Activated effector memory CD4-positive, alpha-beta T cell treated with Interleukin-2 at 50 U/mL for 16 hours (primary cell): ENCODE measurements at regions not wholly inside any gene's neighbourhood (a gene's known extent, or its start where the extent isn't known, plus 50 kb on each side); places are given as distances from the start of the nearest gene placed in this dataset.

Experiments used
- DNase-seq: peaks from one replicate; pipeline ENCODE4 v3.0.0-alpha.2; 2020

DNA sequence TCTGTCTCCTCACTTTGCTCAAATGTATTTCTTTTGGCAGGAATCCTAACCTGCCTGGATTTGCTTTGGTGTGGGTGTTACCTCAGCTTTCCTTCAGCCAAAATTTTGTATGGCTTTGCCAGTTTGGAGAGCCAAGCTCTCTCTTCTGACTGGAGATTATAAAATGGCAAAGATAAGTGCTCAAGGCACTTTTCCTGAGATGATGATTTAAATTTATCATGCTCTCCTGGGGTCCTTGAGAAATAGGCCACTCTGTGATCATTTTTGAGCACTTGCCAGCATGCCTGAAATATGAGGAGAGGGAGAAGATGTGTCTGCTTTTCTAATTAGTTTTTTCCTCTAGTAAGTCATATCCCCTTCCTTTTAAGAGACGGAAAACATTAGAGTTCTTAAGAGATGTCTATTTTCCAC lies 683.0 kb downstream of the SLC4A3 start:
- no peak for DNase-seq

DNA sequence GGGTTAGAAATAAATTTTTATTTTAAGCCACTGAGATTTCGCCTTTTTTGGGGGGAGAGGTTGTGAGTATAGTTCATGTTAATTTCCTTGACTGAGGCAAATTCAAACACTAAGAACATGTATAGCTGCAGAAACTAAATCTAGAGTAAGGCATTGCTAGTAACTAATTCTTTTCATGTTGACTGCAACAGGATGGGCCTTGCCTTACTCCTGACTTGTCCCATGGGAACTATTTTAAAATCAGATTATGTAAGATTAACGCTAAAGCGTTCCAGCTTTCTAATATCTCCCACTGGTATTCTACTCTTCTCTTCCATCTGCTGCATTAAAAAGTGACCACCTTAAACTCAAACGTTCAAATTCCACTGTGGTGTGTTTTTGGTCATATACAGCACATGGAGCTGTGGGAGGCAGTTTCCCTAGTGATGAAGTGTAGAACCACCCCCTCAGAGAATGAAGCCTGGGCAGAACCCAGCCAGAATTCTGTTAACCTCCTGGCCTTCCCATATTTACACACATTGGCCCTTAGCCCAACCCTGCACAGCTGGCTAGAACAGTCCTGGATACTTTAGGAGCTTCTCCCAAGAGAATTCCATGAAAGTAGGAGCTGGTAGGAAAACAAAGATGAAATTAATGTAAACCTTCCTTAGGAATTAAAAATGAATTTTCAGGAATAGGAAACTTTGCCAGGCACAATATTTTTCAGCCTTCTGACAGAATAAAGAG lies 687.8 kb downstream of the SLC4A3 start:
- no peak for DNase-seq

DNA sequence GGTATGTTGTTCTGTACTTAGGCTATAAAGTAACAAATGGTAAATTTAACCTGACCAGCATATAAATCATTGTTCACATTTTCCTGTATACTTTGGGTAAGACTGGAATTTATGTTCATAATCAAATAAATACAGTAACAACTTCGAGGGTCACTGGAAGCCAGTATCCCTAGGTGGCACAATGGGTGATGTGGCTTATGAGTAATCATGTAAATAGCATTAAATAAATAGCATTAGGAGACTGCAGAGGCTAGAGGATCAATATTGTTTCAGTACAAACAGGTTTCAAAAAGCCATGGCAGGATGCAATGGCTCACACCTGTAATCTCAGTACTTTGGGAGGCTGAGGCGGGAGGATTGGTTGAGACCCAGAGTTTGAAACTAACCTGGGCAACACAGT lies 690.6 kb downstream of the SLC4A3 start:
- no peak for DNase-seq

DNA sequence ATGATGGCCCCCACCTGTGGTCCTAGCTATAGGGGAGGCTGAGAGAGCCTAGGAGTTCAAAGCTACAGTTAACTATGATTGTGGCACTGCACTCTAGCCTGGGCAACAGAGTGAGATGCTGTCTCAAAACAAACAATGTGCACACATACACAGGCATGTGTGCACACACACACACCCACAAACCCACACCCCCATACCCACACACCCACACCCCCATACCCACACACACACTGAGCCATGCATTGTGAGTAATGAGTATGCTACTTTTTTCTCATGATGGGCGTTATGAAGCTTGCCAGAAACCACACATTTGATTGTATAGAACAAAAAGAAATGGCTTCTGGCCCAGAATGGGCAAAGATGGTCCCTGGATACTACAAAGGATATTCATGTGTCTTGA lies 691.1 kb downstream of the SLC4A3 start:
- no peak for DNase-seq

DNA sequence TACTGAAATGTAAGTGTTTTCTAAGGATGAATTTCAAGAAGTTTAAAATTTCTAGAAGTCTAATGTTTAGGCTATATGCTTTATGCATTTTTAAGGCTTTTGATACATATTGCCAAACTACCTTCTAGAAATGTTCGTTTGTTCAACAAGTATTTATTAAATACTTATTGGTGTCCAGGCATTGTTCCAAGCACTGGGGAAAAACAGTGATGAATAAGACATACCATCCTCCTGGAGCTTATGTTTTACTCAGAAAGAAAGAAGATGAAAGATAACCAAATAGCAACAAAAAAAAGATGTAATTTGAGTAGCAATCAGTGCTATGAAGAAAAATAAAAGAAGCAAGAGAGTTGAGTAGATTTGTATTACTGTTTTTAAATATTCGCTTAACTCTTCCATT lies 692.9 kb downstream of the SLC4A3 start:
- no peak for DNase-seq

DNA sequence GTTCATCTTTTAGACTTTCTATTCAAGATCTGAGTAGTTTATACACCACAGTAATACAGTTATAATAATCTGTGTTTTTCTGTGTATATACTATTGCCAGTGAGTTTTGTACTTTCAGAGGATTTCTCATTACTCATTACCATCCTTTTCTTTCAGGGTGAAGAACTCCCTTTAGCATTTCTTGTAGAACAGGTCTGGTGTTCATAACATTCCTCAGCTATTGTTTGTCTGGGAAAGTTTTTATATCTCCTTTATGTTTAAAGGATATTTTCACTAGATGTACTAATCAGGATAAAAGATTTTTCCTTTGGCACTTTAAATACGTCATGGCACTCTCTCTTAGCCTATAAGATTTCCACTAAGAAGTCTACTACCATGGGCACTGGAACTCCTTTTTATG lies 705.5 kb downstream of the SLC4A3 start:
- DNase-seq = no peak

DNA sequence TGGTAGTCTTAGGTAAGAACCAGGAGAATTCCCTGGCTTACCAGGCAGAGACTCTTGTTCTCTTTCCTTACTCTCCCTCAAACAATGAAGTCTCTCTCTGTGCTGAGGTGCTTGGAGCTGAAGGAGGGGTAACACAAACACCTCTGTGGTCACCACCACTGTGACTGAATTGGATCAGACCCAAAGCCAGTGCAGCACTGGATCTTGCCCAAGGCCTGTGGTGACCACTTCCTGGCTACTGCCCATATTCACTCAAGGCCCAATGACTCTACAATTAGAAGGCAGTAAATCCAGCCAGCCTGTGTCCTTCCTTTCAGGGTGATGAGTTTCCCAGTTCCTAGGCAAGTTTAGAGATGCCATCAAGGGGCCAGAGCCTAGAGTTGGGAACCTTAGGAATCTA lies 706.8 kb downstream of the SLC4A3 start:
- DNase-seq = no peak

DNA sequence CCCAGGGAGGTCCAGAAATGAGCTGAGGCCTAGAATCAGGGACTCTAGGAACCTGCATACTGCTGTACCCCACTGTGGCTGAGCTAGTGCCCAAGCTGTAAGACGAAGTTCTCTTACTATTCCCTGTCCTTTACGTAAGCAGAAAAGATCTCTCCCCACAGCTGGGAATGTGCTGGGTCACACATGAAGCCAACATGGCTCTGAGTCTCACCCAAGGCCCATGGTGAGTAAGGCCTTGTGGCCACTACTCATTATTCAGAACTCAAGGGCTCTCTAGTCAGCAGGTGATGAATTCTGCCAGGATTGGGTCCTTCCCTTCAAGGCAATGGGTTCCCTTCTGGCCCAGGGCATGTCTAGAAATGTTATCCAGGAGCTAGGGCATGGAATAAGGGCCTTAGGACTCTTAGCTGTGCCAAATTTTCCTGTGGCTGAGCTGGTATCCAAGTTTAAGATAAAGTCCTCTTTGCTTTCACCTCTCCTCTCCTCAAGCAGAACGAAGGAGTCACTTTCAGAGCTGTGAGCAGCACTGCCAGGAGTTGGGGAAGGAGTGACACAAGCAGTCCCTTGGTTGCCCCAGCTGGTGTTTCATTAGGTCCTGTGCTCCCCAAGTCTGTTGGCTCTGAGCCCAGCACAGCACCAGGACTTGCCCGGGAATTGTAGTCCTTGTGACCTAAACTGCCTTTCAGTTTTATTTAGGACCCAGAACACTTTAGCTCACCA lies 707.6 kb downstream of the SLC4A3 start:
- DNase-seq = no peak

DNA sequence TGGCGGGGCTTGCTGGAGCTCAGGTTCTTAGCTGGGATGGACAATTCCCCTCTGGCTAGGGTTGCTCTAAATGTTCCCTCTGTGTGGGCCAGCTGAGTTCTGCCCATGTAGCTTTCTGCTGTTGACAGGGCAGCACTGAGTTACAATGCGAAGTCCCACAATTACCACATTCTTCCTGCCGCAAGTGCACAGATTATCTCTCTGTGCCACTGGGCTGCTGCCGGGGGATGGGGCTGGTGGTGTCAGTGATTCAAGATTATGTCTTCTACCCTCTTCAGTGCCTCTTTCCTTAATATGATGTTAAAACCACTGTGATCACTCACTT lies 708.1 kb downstream of the SLC4A3 start:
- no peak for DNase-seq

DNA sequence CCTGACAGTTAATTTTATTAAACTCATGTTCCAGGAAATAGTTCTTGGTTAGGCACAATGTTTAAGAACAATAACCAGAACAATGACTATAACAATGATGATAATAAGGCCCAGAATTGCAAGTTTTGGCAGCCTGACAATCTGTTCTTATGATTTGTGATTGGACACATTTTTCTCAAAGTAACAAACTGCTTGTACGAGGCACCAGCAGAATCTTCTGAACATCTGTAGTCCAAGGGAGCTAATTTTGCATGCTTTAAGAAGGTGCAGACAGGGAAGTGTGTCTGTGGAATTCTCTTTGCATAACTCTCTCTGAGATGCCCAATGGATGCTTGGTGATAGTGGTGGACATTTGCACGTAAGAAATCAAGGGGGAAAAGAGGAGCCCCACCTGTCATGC lies 709.3 kb downstream of the SLC4A3 start:
- no peak for DNase-seq

DNA sequence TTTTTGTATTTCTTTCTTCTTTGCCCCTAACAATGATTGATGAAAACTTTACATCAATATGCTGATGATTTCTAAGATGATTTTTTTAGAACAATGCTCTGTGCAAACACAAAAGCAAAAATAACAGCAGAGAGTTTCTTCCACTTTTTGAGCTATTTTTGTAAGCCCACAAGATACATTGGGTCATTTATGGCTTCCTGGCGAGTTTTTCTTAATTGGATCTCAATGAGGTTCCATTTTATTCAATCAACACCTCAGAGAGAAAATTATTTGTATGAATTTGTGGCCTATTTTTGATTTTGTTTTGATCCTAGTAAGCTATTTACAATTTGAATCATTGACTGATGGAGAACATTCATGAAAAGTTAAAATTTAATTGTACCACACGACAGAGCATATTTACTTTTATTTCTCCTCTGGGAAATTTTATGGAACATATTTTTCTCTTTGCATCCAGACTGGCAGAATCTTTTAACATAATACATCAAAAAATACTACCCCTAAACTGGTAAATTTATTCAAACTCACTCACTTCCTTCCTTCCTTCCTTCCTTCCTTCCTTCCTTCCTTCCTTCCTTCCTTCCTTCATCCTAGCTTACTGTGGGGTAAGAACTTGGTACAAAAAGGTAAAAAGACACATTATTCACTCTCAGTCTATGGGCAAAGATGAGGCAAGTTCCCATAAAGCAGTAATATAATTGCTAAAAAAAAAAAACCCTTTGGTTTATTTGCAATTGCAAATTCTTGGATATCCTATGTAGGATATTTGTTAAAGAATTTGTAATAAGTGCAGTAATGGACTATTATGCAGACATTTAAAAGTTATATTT lies 710.4 kb downstream of the SLC4A3 start:
- no peak for DNase-seq

DNA sequence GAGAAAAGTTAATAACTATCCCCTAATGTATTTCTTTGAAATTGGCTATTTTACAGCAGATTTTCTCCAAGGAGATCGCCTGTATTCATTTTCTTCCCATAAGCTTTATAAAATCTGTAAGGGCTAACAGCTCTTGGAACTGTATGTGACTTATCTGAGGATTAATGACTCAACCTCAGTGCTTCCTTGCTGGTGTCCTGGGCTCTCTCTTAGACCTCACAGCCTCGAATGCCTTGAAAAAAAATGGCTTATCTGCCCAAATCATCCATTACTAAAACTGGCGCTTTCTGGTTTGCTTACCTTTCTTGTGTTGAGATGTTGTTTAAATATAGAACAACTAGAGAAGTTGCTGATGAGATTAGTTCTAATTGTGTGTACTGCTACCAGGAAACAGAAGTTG lies 713.6 kb downstream of the SLC4A3 start:
- no peak for DNase-seq

DNA sequence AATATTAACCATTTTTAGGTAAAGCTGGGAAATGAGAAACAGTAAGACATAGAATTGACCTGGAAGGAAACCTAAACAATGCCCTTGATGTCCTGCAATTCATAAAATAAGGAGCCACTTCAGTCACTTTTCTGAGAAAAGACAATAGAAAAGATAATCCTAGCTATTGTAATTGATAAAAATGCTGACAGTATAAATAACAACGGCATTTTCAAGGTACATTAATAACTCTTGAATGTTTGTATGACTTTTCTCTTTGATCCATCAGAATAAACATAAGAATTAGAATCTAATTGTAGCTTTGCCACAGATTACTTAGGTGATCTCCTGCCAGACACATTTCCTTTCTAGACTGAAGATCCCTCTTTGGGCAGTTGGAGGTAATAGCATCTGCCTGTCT lies 719.5 kb downstream of the SLC4A3 start:
- no peak for DNase-seq

DNA sequence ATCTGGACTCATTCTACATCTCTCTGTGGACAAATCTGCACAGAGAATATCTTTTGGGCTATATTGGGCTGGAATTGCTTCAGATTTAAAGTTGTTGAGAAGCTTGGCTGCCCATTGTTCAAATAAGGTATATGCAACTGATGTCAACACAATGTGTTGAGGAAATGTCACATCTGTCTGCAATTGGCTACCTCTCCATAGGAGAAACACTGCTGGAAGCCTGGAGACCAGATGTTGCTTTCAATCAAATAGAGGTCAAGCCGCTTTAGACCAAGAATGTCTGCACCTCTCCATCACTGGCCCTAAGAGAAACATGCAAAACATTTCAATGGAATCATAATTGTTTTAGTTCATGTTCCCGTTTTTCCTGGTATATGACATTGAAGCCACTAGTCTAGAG lies 720.2 kb downstream of the SLC4A3 start:
- DNase-seq = no peak

DNA sequence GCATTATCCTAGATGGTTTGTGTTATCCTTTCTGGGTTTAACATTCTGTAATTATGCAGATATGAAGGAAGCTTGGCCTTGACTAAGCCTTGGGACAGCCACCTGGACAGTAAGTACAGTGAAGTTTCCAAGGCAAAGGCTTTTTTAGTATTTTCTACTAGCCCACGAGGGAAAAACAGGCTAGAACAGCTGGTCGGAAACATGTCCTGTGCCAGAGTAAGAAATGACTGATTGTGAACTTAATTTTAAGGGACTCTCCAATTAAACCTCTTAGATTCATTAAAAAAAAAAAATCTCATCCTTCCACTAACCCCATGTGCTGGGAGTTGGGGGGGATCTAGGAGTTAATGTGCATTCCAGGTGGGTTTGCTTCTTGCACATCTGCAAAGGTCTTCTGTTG lies 720.8 kb downstream of the SLC4A3 start:
- DNase-seq = no peak

DNA sequence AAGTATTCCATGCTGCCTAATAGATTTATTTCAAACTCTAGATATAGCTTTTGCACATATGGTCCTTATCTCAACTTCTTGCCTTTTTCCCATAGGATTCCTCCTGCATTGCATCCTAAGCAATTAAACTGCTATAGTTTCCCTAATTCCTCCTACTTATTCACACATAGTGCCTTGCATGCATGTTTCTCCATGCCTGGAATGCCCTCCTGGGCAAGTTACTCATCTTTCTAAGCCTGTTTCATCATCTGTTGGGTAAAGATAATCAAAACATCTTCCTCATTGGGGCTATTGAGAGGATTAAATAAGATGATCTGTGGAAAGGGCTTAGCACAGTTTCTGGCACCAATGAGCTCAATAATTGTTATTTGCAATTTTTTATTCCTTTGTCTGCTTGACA lies 726.5 kb downstream of the SLC4A3 start:
- no peak for DNase-seq

DNA sequence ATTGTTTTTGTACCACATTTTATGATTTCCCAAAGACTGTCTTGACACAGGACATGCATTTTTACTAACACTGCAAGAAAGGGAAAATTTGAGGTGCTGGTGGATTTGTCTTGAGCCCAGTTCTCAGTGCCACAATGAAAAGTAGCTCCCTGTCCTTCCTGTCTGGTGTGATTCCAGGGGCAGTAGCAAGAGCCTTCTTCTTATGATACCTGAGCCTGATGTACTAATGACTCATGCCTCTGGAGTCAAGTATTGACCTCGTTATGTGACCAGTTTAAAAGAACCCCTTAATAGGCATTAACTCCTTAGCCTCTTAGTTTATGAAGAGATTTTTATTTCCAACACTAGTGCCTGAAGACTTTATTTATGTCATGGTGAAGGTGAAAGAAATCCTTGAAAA lies 728.6 kb downstream of the SLC4A3 start:
- no peak for DNase-seq

DNA sequence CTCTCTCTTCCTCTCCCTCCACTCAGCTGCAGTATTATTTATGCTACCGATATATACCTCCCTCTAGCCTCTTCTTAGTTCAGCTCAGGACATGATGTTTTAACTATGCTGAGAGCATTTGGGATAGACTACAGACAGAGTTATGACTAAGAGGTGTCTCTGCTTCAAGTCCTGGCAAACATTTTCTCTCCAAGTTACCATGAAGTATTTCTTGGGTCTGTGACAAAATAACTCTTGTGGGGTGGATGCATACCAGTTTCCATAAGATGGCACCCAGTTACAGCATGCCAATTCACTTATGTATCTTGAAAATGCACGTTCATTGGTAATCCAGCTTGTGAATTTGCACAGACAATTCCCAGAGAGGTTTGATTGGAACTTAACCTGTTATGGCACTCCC lies 737.6 kb downstream of the SLC4A3 start:
- no peak for DNase-seq

DNA sequence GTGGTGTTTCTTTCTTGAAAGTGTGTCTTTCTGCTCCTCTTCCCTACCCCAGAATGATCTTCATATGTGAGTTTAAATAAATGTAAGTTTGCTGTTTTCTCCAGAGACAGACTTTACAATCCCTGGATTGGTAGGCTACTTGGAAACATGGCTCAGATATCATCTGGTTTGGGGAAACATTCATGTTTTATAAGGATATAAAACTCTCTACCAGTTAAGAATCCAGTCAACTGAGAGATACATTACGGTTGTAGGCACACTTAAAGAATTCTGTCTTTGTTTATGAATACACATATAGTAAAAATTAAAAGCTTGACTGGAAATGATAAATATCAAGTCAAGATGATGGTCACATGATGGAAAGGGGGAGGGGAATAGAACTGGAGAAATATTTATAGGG lies 739.3 kb downstream of the SLC4A3 start:
- DNase-seq = no peak

DNA sequence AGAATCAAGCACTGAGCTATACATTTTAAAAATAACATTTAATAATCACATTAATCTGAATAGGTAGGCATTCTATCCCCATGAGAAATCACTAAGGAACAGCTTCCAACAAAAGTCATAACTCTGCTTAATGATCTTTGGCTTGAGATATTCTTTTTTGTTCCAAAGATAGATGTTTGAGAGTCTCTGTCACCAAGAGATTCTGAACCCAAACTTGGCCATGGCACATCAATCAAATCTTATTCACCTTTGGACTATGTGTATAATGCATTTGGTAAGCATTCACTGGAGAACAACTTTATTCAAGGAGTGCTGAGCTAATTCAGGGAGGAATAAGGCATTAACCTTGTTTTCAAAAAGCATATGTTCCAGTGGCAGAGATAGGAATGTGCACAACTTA lies 743.3 kb downstream of the SLC4A3 start:
- no peak for DNase-seq

DNA sequence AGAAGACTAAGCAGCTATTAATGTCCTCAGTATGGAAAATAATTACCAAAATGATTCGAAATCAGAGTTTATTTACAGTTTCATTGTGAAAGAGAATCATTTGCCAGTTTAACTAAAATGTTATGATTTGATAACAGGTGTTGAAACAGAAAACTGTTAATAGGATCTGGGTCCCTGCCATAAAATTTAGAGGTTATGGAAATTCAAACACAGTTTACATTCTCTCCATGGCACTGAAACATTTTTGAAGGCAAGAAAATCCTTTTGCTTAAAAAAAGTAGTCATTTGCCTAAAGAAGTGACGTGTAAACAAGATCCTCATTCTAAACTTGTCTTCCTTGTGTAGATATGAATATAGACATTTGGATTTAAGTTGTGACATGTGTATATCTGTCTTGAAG lies 743.8 kb downstream of the SLC4A3 start:
- DNase-seq = no peak

DNA sequence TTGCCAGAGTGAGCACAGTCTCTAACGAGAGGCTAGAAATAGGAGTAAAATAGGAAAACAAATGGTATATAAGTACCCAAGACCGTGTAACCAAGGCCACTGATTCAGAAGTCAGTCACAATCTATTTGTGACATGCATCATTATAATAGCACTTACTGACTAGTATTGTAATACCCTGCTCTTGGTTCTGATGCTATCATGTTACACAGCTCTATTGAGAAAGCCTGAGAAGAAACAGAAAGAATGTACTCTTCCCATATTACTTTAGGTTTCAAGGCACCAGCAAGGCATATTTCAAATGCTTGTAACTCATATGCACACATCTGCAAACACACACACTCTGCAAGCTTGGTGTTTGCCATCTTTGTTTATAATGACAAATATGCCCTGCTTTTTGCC lies 746.4 kb downstream of the SLC4A3 start:
- DNase-seq = no peak

DNA sequence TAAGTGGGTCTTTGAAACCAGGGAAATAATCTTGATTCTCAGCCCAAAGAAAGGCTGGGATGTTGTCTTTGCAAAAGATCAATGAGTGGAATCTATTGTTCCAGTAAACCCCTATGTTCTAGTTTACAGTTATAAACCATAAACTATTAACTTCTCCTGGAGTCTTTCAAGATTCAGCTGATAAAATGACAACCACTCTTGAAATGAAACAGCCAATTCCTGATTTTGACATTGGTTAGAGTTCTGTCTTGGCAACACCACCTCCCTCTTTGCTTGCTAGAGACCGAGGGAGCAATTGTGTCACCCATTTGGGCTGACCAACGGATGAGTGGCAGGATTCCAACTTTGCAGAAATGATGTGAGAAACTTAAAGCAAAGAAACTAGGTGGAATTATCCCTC lies 746.9 kb downstream of the SLC4A3 start:
- no peak for DNase-seq

DNA sequence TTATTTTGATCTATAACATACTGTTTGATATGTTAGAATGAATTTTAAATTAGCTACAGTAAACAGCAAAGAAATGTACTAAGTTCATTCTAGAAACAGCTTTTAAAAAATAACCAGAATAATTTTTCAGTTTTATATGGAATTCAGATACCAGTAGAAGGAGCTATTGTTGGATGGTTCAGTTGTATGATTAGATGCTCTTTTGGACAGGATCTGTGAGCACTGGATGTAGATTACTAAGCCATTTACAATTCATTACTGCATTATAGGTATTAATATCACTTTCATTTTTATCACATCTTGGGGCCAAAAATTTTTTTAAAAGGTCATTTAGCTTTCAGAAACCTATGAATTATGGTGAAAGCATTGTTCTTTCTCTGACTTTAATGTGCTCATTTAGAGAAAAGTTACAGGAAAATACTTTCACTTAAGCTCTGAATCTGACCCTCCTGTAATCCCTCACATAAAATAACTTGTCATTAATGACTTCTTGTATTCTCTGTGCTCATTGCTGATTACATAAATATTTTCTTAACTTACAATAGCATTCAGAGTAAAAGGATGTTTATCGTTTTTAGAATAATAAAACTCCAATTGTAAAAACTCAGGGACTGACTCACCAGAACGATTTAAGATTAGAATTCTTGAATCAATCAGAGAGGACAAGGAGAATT lies 750.2 kb downstream of the SLC4A3 start:
- DNase-seq = no peak
